Panc1 (cell line): ENCODE measurements at regions not wholly inside any gene's neighbourhood (a gene's known extent, or its start where the extent isn't known, plus 50 kb on each side); places are given as distances from the start of the nearest gene placed in this dataset.

Experiments
- CTCF ChIP-seq: fragments of 450-650 bp; IDR thresholded peaks from 2 replicates; pipeline ENCODE4 v1.5.1; 2017; ENCODE audit warnings: mild to moderate bottlenecking
- POLR2AphosphoS5 ChIP-seq: IDR thresholded peaks from 2 replicates; pipeline ENCODE4 v1.6.1; 2012; ENCODE audit warnings: mild to moderate bottlenecking, low read depth, low read length, moderate library complexity
- REST ChIP-seq, 2 experiments: IDR thresholded peaks; 2 replicates each; pipeline ENCODE4 v1.6.1; 2011 to 2012; ENCODE audit warnings: low read depth in 2 of 2, control low read depth in 1 of 2, low read length in 1 of 2, mild to moderate bottlenecking in 1 of 2, moderate library complexity in 1 of 2; ENCODE audit not compliant: insufficient read depth in 1 of 2
- SIN3A ChIP-seq: IDR thresholded peaks from 2 replicates; pipeline ENCODE4 v1.6.1; 2012; ENCODE audit warnings: low read depth, mild to moderate bottlenecking, low read length, moderate library complexity, borderline replicate concordance; ENCODE audit not compliant: insufficient read depth
- TCF7L2 ChIP-seq: IDR thresholded peaks from 2 replicates; pipeline ENCODE4 v1.6.1; 2011; ENCODE audit warnings: mild to moderate bottlenecking, low read depth, low read length, inconsistent platforms

GRCh38 chr11:24295360-24295759 lies 201.5 kb upstream of the LUZP2 start:
- TF ChIP-seq CTCF: no peak
- TF ChIP-seq TCF7L2: no peak
- TF ChIP-seq SIN3A: no peak
- no peak for TF ChIP-seq POLR2AphosphoS5
- no peak for TF ChIP-seq REST (IDR thresholded peaks at IDR 0.05; ENCODE audit: insufficient read depth in 1 of 2, low read depth in 2 of 2, low read length in 1 of 2)
